Hepatocyte (in vitro differentiated cells): ENCODE measurements at regions not wholly inside any gene's neighbourhood (a gene's known extent, or its start where the extent isn't known, plus 50 kb on each side); places are given as distances from the start of the nearest gene placed in this dataset.
"Not testable (repeated sequence)": the region's sequence is repeated elsewhere in the genome, so short reads cannot be mapped to it uniquely, and the experiment has no call there.

Source experiments
- EZH2 ChIP-seq: fragments of 200-600 bp; sonication (generic); IDR thresholded peaks from 2 replicates; pipeline ENCODE4 v1.6.1; 2016; ENCODE audit warnings: antibody characterized with exemption, mild to moderate bottlenecking, borderline replicate concordance
- EZH2phosphoT487 ChIP-seq: fragments of 200-600 bp; sonication (generic); IDR thresholded peaks from one replicate; pipeline ENCODE4 v1.6.1; 2018; ENCODE audit warnings: antibody characterized with exemption, mild to moderate bottlenecking, low read depth, moderate library complexity; ENCODE audit not compliant: unreplicated experiment, severe bottlenecking
- TF ChIP-seq, protein P1 (sequence below): fragments of 200-600 bp; sonication (generic); IDR thresholded peaks from 2 replicates; pipeline ENCODE4 v1.5.1; 2016; ENCODE audit warnings: antibody characterized with exemption, mild to moderate bottlenecking; ENCODE audit not compliant: poor library complexity

- TF ChIP-seq, protein P1, sequence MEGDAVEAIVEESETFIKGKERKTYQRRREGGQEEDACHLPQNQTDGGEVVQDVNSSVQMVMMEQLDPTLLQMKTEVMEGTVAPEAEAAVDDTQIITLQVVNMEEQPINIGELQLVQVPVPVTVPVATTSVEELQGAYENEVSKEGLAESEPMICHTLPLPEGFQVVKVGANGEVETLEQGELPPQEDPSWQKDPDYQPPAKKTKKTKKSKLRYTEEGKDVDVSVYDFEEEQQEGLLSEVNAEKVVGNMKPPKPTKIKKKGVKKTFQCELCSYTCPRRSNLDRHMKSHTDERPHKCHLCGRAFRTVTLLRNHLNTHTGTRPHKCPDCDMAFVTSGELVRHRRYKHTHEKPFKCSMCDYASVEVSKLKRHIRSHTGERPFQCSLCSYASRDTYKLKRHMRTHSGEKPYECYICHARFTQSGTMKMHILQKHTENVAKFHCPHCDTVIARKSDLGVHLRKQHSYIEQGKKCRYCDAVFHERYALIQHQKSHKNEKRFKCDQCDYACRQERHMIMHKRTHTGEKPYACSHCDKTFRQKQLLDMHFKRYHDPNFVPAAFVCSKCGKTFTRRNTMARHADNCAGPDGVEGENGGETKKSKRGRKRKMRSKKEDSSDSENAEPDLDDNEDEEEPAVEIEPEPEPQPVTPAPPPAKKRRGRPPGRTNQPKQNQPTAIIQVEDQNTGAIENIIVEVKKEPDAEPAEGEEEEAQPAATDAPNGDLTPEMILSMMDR, result not testable (repeated sequence)
- not testable (repeated sequence) for TF ChIP-seq EZH2, EZH2phosphoT487
Measured at GRCh38 chr1:31495351-31495750, 81.0 kb upstream of the TINAGL1 start.
